ENCODE measurements at regions not wholly inside any gene's neighbourhood (a gene's known extent, or its start where the extent isn't known, plus 50 kb on each side); places are given as distances from the start of the nearest gene placed in this dataset.

DNA sequence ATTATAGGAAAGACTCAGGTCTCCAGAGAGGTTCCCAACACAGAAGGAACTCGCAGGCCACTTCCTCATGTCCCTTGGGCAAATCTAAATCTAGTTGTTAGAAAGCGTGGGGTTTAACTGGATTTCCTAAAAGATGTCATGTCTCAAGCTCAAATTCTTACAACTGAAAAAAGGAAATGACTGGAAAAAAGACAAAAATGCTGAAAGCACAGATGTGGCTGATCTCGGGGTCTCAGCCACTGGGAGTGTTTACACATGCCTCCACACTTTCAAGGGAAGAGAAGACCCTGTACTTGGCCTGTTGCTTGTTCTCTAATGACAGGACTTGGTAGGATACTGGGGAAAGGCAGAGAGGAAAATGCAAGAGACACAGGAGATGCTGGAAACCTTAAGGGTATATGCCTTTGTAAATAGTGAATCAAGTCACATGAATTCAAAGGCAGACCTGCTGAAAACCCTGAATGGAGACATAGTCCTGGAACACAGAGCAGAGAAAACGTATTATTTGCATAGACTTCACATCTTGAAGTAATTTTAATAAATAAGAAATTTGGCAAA lies 160.9 kb upstream of the MEIS1 start:
- no peaks in the 10 kb centered on the region for H3K27me3 ChIP-seq
- no peaks in the 10 kb centered on the region for H3K9me3 ChIP-seq
- no peak overlapping the region for H3K27ac ChIP-seq
- H3K4me1 ChIP-seq: no peaks in the 10 kb centered on the region
- intact Hi-C loops (cut with DNase I): no loop called here
- H3K4me3 ChIP-seq: no peak overlapping the region
- H3K36me3 ChIP-seq: no peaks in the 10 kb centered on the region
- DNase-seq (ENCODE audit: low spot score in 2 of 2): no peak
- TF ChIP-seq, protein P1, sequence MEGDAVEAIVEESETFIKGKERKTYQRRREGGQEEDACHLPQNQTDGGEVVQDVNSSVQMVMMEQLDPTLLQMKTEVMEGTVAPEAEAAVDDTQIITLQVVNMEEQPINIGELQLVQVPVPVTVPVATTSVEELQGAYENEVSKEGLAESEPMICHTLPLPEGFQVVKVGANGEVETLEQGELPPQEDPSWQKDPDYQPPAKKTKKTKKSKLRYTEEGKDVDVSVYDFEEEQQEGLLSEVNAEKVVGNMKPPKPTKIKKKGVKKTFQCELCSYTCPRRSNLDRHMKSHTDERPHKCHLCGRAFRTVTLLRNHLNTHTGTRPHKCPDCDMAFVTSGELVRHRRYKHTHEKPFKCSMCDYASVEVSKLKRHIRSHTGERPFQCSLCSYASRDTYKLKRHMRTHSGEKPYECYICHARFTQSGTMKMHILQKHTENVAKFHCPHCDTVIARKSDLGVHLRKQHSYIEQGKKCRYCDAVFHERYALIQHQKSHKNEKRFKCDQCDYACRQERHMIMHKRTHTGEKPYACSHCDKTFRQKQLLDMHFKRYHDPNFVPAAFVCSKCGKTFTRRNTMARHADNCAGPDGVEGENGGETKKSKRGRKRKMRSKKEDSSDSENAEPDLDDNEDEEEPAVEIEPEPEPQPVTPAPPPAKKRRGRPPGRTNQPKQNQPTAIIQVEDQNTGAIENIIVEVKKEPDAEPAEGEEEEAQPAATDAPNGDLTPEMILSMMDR (IDR thresholded peaks at IDR 0.05): no peak

DNA sequence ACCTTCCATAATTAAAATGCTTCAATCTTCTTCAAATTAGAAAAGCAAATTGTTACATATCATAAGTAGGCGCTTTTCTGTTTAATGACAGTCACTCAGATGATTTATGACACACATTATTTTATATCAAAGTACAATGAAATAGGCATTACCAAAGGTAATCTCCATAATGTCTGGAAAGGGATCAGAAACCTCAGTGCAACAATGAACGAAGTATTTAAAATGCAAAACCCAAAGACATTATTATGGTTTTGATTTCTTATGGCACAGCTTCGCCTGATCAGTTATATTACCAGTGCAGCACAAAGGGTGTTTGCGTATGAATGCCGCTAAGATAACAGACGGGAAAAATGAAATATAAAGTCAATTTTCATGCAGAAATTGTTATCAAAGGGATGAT lies 162.2 kb upstream of the MEIS1 start:
- no peaks in the 10 kb centered on the region for H3K4me1 ChIP-seq
- no peak overlapping the region for H3K4me3 ChIP-seq
- intact Hi-C loops (cut with DNase I): no loop called here
- DNase-seq (ENCODE audit: low spot score in 2 of 2): no peak
- H3K27me3 ChIP-seq: no peaks in the 10 kb centered on the region
- TF ChIP-seq, protein P1 (IDR thresholded peaks at IDR 0.05): no peak
- no peaks in the 10 kb centered on the region for H3K9me3 ChIP-seq
- no peak overlapping the region for H3K27ac ChIP-seq
- H3K36me3 ChIP-seq: no peaks in the 10 kb centered on the region

DNA sequence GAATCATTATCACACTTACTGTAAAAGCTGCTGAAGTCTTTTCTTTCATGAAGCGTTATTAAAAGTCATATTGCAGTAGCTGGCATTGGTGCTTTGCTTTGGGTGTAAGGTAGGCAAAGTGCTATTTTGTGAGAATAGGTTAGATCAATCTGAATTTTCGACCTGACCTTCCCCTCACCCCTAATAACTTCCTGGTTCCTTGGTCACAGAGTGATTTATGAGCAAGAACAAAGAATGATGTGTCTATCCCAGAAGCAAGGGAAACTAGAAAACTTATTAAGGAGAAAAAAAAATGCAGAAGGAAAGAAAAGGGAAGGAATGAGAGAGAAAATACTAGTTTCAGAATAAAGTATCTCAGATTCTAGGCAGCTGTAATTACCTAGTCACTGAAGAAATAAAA lies 163.1 kb upstream of the MEIS1 start:
- H3K4me3 ChIP-seq: no peak overlapping the region
- DNase-seq (ENCODE audit: low spot score in 2 of 2): no peak

DNA sequence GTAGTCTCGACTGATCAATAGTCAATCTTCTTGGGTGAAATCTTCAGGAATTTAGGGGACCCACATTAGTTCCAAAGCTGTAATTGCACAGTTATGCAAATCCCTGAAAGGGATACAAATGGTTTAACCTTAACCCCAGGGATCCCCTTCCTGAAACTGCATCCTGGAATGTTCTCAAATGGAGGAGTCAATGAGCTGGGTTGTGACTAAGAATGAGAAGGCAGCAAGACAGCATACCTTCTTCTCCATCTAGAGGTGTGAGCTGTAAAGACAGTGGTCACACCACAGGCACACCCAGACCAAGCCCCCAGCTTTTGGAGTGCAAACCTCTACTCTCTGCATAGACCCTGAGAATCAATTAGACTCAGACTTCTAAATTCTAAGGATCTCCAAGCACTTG lies 164.7 kb upstream of the MEIS1 start:
- Histone ChIP-seq H3K27ac (no peak overlapping the region), H3K4me3 (no peak overlapping the region), H3K27me3 (no peaks in the 10 kb centered on the region), H3K36me3 (no peaks in the 10 kb centered on the region), H3K4me1 (no peaks in the 10 kb centered on the region), H3K9me3 (no peaks in the 10 kb centered on the region)
- TF ChIP-seq, protein P1 (IDR thresholded peaks at IDR 0.05): no peak
- no peak for DNase-seq (ENCODE audit: low spot score in 2 of 2)
- intact Hi-C loops (cut with DNase I): no loop called here

More for the DNA sequence above, 163.1 kb upstream of the MEIS1 start:
- TF ChIP-seq, protein P1 (IDR thresholded peaks at IDR 0.05): no peak
- Histone ChIP-seq H3K27me3 (no peaks in the 10 kb centered on the region), H3K27ac (no peak overlapping the region), H3K36me3 (no peaks in the 10 kb centered on the region), H3K4me1 (no peaks in the 10 kb centered on the region), H3K9me3 (no peaks in the 10 kb centered on the region)
- intact Hi-C loops (cut with DNase I): no loop called here

DNA sequence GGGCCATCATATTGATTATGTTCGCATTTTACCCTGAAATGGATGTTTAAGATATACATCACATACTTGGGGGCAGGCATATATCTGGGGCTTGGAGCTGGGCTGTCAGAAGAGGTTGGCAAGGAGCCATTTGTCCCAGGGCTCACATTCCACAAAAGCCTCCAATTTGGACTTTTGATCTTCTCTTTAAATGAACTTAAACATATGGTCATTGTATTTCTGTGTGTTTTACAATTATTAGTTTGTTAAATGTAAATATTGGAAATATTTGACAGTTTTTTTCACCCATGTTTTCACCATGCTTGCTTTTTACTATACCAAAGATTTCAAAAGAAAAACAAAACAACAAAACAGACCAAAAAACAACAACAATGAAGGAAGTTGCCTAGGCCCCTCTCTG lies 165.8 kb upstream of the MEIS1 start:
- Histone ChIP-seq H3K9me3 (no peaks in the 10 kb centered on the region), H3K27ac (no peak overlapping the region), H3K36me3 (no peaks in the 10 kb centered on the region), H3K27me3 (no peaks in the 10 kb centered on the region), H3K4me1 (no peaks in the 10 kb centered on the region), H3K4me3 (no peak overlapping the region)
- intact Hi-C loops (cut with DNase I): no loop called here
- DNase-seq (ENCODE audit: low spot score in 2 of 2): no peak
- TF ChIP-seq, protein P1 (IDR thresholded peaks at IDR 0.05): no peak

DNA sequence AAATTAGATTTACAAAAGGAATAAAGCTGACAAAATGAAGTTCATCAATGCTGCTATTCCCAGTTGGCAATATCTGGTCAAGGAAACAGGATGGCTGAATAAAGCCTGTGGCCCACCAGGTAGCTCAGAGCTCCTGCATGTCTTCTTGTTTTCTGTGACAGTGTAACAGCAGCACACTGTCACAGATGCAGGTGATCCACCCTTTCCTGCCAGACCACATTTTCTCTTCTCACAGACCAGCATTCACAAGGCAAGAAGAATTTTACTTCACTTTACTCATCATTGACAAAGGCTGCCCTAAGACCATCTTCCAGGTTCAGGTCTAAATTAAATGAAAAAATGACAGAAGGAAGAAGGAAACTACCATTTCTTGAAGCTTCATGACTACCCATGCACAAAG lies 166.2 kb upstream of the MEIS1 start:
- Histone ChIP-seq H3K9me3 (no peaks in the 10 kb centered on the region), H3K4me3 (no peak overlapping the region), H3K4me1 (no peaks in the 10 kb centered on the region), H3K27me3 (no peaks in the 10 kb centered on the region), H3K27ac (no peak overlapping the region), H3K36me3 (no peaks in the 10 kb centered on the region)
- TF ChIP-seq, protein P1 (IDR thresholded peaks at IDR 0.05): no peak
- DNase-seq (ENCODE audit: low spot score in 2 of 2): no peak
- intact Hi-C loops (cut with DNase I): no loop called here

Measured in ascending aorta (tissue), 2 donors.